ENCODE measurements at regions not wholly inside any gene's neighbourhood (a gene's known extent, or its start where the extent isn't known, plus 50 kb on each side); places are given as distances from the start of the nearest gene placed in this dataset.
"Not testable (repeated sequence)": the region's sequence is repeated elsewhere in the genome, so short reads cannot be mapped to it uniquely, and the experiment has no call there.

DNA sequence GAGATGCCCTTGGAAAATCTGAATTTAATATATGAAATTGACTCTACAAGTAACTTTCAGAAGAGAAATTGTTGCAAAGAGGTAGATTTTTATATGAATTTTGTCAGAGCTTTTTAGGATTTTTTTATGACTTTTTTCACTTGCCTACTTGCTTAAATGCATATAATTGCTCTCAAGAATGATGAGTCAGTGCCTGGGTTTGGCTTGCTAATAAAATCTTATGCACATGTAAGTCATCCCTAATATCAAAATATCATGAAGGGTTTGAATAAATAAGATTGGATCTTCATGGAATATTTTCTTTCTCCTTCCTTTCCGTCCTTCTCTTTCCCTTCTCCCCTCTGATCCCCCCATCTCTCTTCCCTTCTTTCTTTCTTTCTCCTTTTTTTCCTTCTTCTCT lies 354.1 kb downstream of the TXNL1 start:
- H3K36me3 Mint-ChIP-seq (ENCODE audit: low read depth) = peaks cover 1% of the 10 kb centered on the region
- ChIA-PET CTCF (no interaction called here), POLR2A (no interaction called here)
- H3K27ac Mint-ChIP-seq = no peak overlapping the region
- ATAC-seq (ENCODE audit: low read depth) = no peak
- intact Hi-C loops (cut with micrococcal nuclease) = no loop called here
- H3K4me3 Mint-ChIP-seq = no peak overlapping the region
- H3K27me3 Mint-ChIP-seq = no peaks in the 10 kb centered on the region
- peaks cover 11% of the 10 kb centered on the region for H3K4me1 Mint-ChIP-seq
- no peak for DNase-seq
- TF ChIP-seq, protein P1, sequence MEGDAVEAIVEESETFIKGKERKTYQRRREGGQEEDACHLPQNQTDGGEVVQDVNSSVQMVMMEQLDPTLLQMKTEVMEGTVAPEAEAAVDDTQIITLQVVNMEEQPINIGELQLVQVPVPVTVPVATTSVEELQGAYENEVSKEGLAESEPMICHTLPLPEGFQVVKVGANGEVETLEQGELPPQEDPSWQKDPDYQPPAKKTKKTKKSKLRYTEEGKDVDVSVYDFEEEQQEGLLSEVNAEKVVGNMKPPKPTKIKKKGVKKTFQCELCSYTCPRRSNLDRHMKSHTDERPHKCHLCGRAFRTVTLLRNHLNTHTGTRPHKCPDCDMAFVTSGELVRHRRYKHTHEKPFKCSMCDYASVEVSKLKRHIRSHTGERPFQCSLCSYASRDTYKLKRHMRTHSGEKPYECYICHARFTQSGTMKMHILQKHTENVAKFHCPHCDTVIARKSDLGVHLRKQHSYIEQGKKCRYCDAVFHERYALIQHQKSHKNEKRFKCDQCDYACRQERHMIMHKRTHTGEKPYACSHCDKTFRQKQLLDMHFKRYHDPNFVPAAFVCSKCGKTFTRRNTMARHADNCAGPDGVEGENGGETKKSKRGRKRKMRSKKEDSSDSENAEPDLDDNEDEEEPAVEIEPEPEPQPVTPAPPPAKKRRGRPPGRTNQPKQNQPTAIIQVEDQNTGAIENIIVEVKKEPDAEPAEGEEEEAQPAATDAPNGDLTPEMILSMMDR (IDR thresholded peaks at IDR 0.05) = no peak
- H3K9me3 Mint-ChIP-seq = peaks cover 11% of the 10 kb centered on the region

DNA sequence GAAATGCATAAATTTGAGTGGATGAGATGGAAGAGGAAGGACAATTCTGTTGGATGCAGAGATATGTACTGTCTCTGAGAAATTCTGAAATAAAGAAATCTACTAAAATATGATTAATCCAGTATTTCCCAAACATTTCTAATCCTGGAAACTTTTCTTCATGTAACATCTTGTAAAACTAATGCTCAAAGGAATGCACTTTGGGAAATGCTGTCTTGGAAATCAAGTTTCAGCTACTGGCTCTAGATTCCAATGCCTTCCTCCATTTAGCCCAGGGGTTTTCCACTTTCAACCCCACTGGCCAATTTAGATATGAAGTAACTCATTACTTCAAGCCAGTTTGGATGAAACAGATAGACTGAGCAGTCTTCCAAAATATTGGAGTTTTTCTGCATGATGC lies 355.1 kb downstream of the TXNL1 start:
- TF ChIP-seq, protein P1 (IDR thresholded peaks at IDR 0.05) = no peak
- ATAC-seq (ENCODE audit: low read depth) (no peak), DNase-seq (no peak)
- CTCF ChIA-PET = no interaction called here
- peaks cover 1% of the 10 kb centered on the region for H3K36me3 Mint-ChIP-seq (ENCODE audit: low read depth)
- peaks cover 11% of the 10 kb centered on the region for H3K9me3 Mint-ChIP-seq
- intact Hi-C loops (cut with micrococcal nuclease) = no loop called here
- POLR2A ChIA-PET = no interaction called here
- H3K27ac Mint-ChIP-seq = no peak overlapping the region
- peaks cover 6% of the 10 kb centered on the region for H3K4me1 Mint-ChIP-seq
- no peak overlapping the region for H3K4me3 Mint-ChIP-seq
- H3K27me3 Mint-ChIP-seq = no peaks in the 10 kb centered on the region

DNA sequence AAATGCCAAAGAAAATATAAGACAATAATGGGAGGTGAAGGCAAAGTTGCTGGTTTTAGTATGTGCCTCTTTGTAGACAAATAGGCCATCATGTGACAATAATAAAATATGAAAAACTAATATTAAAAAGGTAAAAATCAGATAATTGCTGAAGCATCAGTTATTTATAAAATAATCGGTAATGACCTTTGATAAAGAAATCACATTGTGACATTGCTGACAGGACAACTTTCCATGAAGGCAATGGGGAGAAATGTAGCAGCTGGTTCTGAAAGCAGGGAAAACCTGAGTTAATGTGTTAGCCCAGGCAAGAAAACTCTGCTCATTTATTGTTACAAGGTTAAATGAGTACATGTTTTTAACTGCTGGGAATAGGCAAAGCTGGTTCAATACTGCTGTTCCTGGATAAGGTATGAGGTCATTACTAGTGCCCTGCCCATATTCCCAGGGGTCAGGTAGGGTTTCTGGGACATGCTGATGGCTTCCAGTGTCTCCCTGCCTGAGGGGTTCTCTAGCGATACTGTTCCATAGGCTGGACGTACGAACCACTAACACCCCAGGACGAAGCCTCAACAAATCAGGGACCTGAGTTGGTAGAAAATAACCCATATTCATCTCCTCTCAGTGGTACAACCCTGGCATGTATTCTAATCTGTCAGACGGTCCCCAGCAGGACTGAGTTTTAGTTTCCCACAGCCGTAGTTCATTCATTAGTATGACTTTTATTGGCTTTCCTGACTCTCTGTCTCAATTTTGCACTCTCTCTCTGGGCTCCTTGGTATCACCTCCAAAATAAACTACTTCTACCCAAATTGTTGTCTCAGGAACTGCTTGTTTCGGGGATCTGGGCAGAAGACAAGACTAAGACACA lies 355.9 kb downstream of the TXNL1 start:
- POLR2A ChIA-PET = no interaction called here
- no peaks in the 10 kb centered on the region for H3K27me3 Mint-ChIP-seq
- intact Hi-C loops (cut with micrococcal nuclease) = no loop called here
- H3K27ac Mint-ChIP-seq = no peak overlapping the region
- H3K4me1 Mint-ChIP-seq = peaks cover 7% of the 10 kb centered on the region
- peaks cover 11% of the 10 kb centered on the region for H3K9me3 Mint-ChIP-seq
- no peak for DNase-seq
- CTCF ChIA-PET = no interaction called here
- no peak overlapping the region for H3K4me3 Mint-ChIP-seq
- ATAC-seq (ENCODE audit: low read depth) = no peak
- TF ChIP-seq, protein P1 (IDR thresholded peaks at IDR 0.05) = no peak
- peaks cover 1% of the 10 kb centered on the region for H3K36me3 Mint-ChIP-seq (ENCODE audit: low read depth)

DNA sequence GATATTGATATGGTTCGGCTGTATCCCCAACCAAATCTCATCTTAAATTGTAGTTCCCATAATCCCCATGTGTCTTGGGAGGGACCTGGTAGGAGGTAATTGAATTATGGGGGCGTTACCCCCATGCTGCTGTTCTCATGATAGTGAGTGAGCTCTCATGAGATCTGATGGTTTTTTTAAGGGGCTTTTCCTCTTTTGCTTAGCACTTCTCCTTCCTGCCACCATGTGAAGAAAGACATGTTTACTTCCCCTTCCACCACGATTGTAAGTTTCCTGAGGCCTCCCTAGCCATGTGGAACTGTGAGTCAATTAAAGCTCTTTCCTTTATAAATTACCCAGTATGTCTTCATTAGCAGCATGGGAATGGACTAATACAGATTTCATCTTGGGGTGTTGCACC lies 358.6 kb downstream of the TXNL1 start:
- peaks cover 21% of the 10 kb centered on the region for H3K4me1 Mint-ChIP-seq
- intact Hi-C loops (cut with micrococcal nuclease); CTCF ChIA-PET; H3K27me3 Mint-ChIP-seq; H3K27ac Mint-ChIP-seq; H3K4me3 Mint-ChIP-seq; H3K36me3 Mint-ChIP-seq (ENCODE audit: low read depth); ATAC-seq (ENCODE audit: low read depth); DNase-seq: not testable (repeated sequence)
- peaks cover 11% of the 10 kb centered on the region for H3K9me3 Mint-ChIP-seq
- POLR2A ChIA-PET = interaction anchor here (0.7 kb wide), 1 partner anchor 42 kb away, joined by 4 read pairs; no protein-coding TSS in a partner anchor

DNA sequence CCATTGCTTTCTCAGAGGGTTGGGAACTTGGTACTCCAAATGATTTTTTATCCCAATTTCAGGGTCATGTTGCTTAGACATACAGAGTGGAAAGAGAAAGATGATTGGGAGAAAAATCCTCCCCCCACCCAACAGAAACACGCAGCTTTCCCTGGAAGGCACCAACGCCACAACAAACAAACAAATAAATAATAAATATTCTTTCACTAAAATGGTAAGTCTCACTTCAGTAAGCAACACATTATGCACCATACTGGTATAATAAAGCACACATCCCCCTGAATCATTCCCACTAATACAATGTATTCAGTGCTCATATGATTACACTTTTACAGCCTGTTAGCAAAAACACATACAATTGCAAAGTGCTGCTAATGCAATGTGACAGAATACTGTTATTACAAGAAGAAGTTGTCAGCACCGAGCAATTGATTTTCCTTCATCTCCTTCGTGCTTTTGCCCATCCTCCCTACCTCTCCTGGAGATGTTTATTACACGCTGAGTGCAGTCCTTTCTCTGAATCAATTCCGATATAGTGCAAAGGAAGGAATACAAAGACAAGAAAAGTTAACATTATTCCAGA lies 359.9 kb downstream of the TXNL1 start:
- H3K4me1 Mint-ChIP-seq = peaks cover 26% of the 10 kb centered on the region
- ChIA-PET POLR2A (no interaction called here), CTCF (no interaction called here)
- DNase-seq = no peak
- H3K27me3 Mint-ChIP-seq = no peaks in the 10 kb centered on the region
- peaks cover 11% of the 10 kb centered on the region for H3K9me3 Mint-ChIP-seq
- ATAC-seq (ENCODE audit: low read depth) = no peak
- H3K27ac Mint-ChIP-seq = no peak overlapping the region
- peaks cover 1% of the 10 kb centered on the region for H3K36me3 Mint-ChIP-seq (ENCODE audit: low read depth)
- H3K4me3 Mint-ChIP-seq = no peak overlapping the region
- TF ChIP-seq, protein P1 (IDR thresholded peaks at IDR 0.05) = no peak
- intact Hi-C loops (cut with micrococcal nuclease) = loop anchor here (1.0 kb wide), 1 partner anchor 20 kb away; no protein-coding TSS in a partner anchor

Measured in activated B cell treated with CpG ODN at 0.5 μM for 24 hours (primary cell).